Natural killer cell (primary cell): ENCODE measurements at regions not wholly inside any gene's neighbourhood (a gene's known extent, or its start where the extent isn't known, plus 50 kb on each side); places are given as distances from the start of the nearest gene placed in this dataset.

Experiments used
- ATAC-seq, 3 donors: fragments of 150-1000 bp in 2 of 3; fragments of 200-7000 bp in 1 of 3; cut with Tn5 transposase; 1 replicate in 1 of 3; 2 replicates in 2 of 3; pipeline ENCODE4 v1.10.0; 2021; ENCODE audit warnings: mild to moderate bottlenecking in 2 of 3, moderate library complexity in 2 of 3
- DNase-seq, 2 donors: peaks; one replicate each; pipeline versions ENCODE4 v3.0.0 to v3.0.0-alpha.2; 2013 to 2021; ENCODE audit warnings: mixed read lengths in 1 of 2
- H3K27ac ChIP-seq: one replicate; pipeline ENCODE4 v1.5.1; 2013; ENCODE audit warnings: mild to moderate bottlenecking, low read length
- H3K27me3 ChIP-seq: one replicate; pipeline ENCODE4 v1.6.1; 2013; ENCODE audit warnings: low read length; ENCODE audit not compliant: control insufficient read depth, insufficient read depth
- H3K36me3 ChIP-seq: one replicate; pipeline ENCODE4 v1.6.1; 2013; ENCODE audit warnings: low read length; ENCODE audit not compliant: control insufficient read depth, insufficient read depth
- H3K4me1 ChIP-seq: one replicate; pipeline ENCODE4 v1.6.1; 2013; ENCODE audit warnings: low read length; ENCODE audit not compliant: control insufficient read depth, insufficient read depth
- H3K4me3 ChIP-seq: one replicate; pipeline ENCODE4 v1.5.1; 2013; ENCODE audit warnings: low read length
- H3K9me3 ChIP-seq: one replicate; pipeline ENCODE4 v1.6.1; 2013; ENCODE audit warnings: low read length; ENCODE audit not compliant: control insufficient read depth, insufficient read depth
- H3K27ac Mint-ChIP-seq, 2 donors: one replicate each; pipeline ENCODE4 v1.8.0; 2022; ENCODE audit warnings: mild to moderate bottlenecking in 2 of 2, mixed read lengths in 2 of 2, moderate library complexity in 1 of 2
- H3K27me3 Mint-ChIP-seq, 2 donors: one replicate each; pipeline ENCODE4 v1.8.0; 2022; ENCODE audit warnings: low read depth in 2 of 2, mixed read lengths in 2 of 2
- H3K36me3 Mint-ChIP-seq: one replicate; pipeline ENCODE4 v1.8.0; 2022; ENCODE audit warnings: mixed read lengths
- H3K4me1 Mint-ChIP-seq, 2 donors: one replicate each; pipeline ENCODE4 v1.8.0; 2022; ENCODE audit warnings: mixed read lengths in 2 of 2
- H3K4me3 Mint-ChIP-seq: one replicate; pipeline ENCODE4 v1.8.0; 2022; ENCODE audit warnings: mild to moderate bottlenecking, moderate library complexity, mixed read lengths
- H3K9me3 Mint-ChIP-seq, 2 donors: one replicate each; pipeline ENCODE4 v1.8.0; 2022; ENCODE audit warnings: mixed read lengths in 2 of 2
- CTCF ChIP-seq: fragments of 200-600 bp; IDR thresholded peaks from one replicate; pipeline ENCODE4 v1.8.0; 2022; ENCODE audit warnings: antibody characterized with exemption
- WGBS: methylation state at CpG from one replicate; pipeline ENCODE4 v1.1.7; 2013; ENCODE audit warnings: missing lambda C conversion rate; ENCODE audit not compliant: insufficient coverage; 5-methylcytosine and 5-hydroxymethylcytosine counted together
- intact Hi-C: fragments of 100-400 bp; cut with micrococcal nuclease; formaldehyde crosslinking; loops from one replicate; pipeline ENCODE4 v1.14.2; 2022

GRCh38 chr5:3268760-3269330 is 326.8 kb upstream of the IRX1 start:
- Mint-ChIP-seq H3K27me3 (no peaks in the 10 kb centered on the region), H3K36me3 (no peaks in the 10 kb centered on the region), H3K4me1 (no peaks in the 10 kb centered on the region), H3K27ac (no peak overlapping the region), H3K9me3 (no peaks in the 10 kb centered on the region), H3K4me3 (no peak overlapping the region)
- Histone ChIP-seq H3K27me3 (no peaks in the 10 kb centered on the region), H3K27ac (no peak overlapping the region), H3K9me3 (peaks cover 9% of the 10 kb centered on the region), H3K36me3 (no peaks in the 10 kb centered on the region), H3K4me1 (no peaks in the 10 kb centered on the region), H3K4me3 (no peak overlapping the region)
- no peak for DNase-seq
- TF ChIP-seq CTCF, result no peak
- WGBS, result 88% methylated on average over 9 of the region's 9 CpGs
- ATAC-seq, result no peak
- intact Hi-C loops, result no loop called here

DNA sequence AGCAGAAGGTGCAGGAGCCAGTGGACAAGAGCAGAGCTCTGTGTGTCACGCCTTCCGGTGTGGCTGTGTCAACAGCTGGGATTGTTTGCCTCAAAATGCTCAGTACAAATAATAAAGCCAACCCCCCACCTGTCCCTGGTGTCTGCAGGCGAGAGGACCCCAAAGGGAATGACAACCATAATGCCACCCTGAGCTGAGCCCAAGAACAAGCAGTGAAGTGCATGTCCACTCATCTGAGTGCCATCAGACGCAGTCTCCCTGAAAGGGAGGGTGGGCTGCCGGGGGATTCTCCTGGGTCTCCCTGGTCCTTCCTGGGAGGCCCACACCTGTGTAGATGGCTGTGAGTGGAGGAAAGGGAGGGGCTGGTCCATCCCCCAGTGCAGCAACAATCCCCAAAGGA is 328.8 kb upstream of the IRX1 start:
- WGBS, result 86% methylated on average over 5 of the region's 5 CpGs
- Mint-ChIP-seq H3K27ac (no peak overlapping the region), H3K27me3 (no peaks in the 10 kb centered on the region), H3K9me3 (no peaks in the 10 kb centered on the region), H3K4me3 (no peak overlapping the region), H3K4me1 (no peaks in the 10 kb centered on the region), H3K36me3 (no peaks in the 10 kb centered on the region)
- DNase-seq (no peak), ATAC-seq (no peak)
- H3K4me1 ChIP-seq, result no peaks in the 10 kb centered on the region
- H3K27ac ChIP-seq, result no peak overlapping the region
- H3K27me3 ChIP-seq, result no peaks in the 10 kb centered on the region
- peaks cover 4% of the 10 kb centered on the region for H3K9me3 ChIP-seq
- H3K4me3 ChIP-seq, result no peak overlapping the region
- intact Hi-C loops, result no loop called here
- no peaks in the 10 kb centered on the region for H3K36me3 ChIP-seq
- TF ChIP-seq CTCF, result no peak

DNA sequence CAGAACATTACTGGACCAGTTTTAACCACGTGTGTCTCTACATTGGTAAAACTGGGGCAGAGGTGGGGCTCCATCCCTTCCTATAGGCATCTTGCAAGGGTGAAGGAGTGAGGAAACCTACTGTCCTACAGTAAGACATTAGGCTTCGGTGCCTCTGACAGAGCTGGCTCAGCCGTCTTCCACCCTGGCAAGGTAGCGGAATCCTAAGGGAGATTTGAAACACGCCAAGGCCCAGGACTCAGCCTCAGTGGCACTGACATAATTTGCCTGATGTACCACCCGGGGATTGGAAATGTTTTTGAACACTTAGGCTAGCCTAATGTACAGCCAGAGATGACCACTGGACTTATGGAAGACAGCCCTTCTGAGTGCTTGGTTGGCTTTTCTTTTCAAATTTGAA is 329.7 kb upstream of the IRX1 start:
- TF ChIP-seq CTCF, result no peak

More for the DNA sequence above, 329.7 kb upstream of the IRX1 start:
- Mint-ChIP-seq H3K4me3 (no peak overlapping the region), H3K27me3 (no peaks in the 10 kb centered on the region), H3K9me3 (peaks cover 0 to 1% of the 10 kb centered on the region in 2 donors), H3K36me3 (no peaks in the 10 kb centered on the region), H3K4me1 (no peaks in the 10 kb centered on the region), H3K27ac (no peak overlapping the region)
- H3K27ac ChIP-seq, result no peak overlapping the region
- H3K36me3 ChIP-seq, result no peaks in the 10 kb centered on the region
- ATAC-seq, result no peak
- H3K4me1 ChIP-seq, result no peaks in the 10 kb centered on the region
- no peak overlapping the region for H3K4me3 ChIP-seq
- intact Hi-C loops, result no loop called here
- no peaks in the 10 kb centered on the region for H3K27me3 ChIP-seq
- H3K9me3 ChIP-seq, result peaks cover 4% of the 10 kb centered on the region
- WGBS, result 82% methylated on average over 6 of the region's 6 CpGs
- DNase-seq, result no peak
